SK-N-SH (cell line): ENCODE measurements at regions not wholly inside any gene's neighbourhood (a gene's known extent, or its start where the extent isn't known, plus 50 kb on each side); places are given as distances from the start of the nearest gene placed in this dataset.

Experiments
- EP300 ChIP-seq, 2 experiments: IDR thresholded peaks; 2 replicates each; pipeline versions ENCODE4 v1.4.0 to v1.6.1; 2012; ENCODE audit warnings: borderline replicate concordance in 1 of 2, low read depth in 1 of 2, low read length in 1 of 2
- FOXM1 ChIP-seq: IDR thresholded peaks from 2 replicates; pipeline ENCODE4 v1.4.0; 2012; ENCODE audit warnings: low read depth, mild to moderate bottlenecking
- GABPA ChIP-seq: IDR thresholded peaks from 2 replicates; pipeline ENCODE4 v1.4.0; 2012; ENCODE audit warnings: low read depth, mild to moderate bottlenecking
- MEF2A ChIP-seq: IDR thresholded peaks from 2 replicates; pipeline ENCODE4 v1.4.0; 2012; ENCODE audit warnings: low read depth, borderline replicate concordance
- POLR2AphosphoS5 ChIP-seq: IDR thresholded peaks from 2 replicates; pipeline ENCODE4 v1.6.1; 2012; ENCODE audit warnings: low read depth, low read length
- RAD21 ChIP-seq: IDR thresholded peaks from 2 replicates; pipeline ENCODE4 v1.6.1; 2012; ENCODE audit warnings: mild to moderate bottlenecking, low read length
- RFX5 ChIP-seq: IDR thresholded peaks from 2 replicates; pipeline ENCODE4 v1.6.1; 2012; ENCODE audit warnings: mild to moderate bottlenecking, improper control_type of control experiment, low read length
- SIN3A ChIP-seq: IDR thresholded peaks from 2 replicates; pipeline ENCODE4 v1.6.1; 2012; ENCODE audit warnings: low read depth, mild to moderate bottlenecking, low read length, moderate library complexity, borderline replicate concordance
- YY1 ChIP-seq: IDR thresholded peaks from 2 replicates; pipeline ENCODE4 v1.4.0; 2012; ENCODE audit warnings: low read depth, mild to moderate bottlenecking
- TF ChIP-seq, protein P1 (sequence below): fragments of 200-600 bp; sonication (generic); IDR thresholded peaks from 2 replicates; pipeline ENCODE4 v1.6.1; 2017; ENCODE audit warnings: antibody characterized with exemption, mild to moderate bottlenecking, moderate library complexity
- TF ChIP-seq, protein P2 (sequence below): IDR thresholded peaks from 2 replicates; pipeline ENCODE4 v1.4.0; 2012; ENCODE audit warnings: low read depth, borderline replicate concordance
- TF ChIP-seq, protein P3 (sequence below): IDR thresholded peaks from 2 replicates; pipeline ENCODE4 v1.6.1; 2012; ENCODE audit warnings: mild to moderate bottlenecking, low read depth, low read length, moderate library complexity

DNA sequence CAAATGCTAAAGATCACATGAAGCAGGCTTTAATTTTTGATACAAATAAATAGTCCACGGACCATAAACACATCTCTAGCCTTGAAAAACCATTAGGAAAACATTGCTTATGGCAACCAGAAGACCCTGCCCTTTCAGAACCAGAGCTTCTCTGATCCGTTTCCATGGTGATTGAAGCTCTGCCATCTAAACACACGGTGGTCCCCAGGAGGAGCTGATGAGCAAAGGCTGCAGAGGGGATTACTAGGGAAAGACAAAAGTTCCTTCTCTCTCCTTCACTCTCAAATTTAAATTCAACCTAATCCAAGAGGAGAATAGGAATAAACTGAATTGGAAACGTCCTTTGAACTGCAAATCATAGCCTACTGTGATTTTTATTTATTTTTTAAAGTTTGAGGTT is 122.0 kb upstream of the ATP10A start:
- TF ChIP-seq EP300 (IDR thresholded peaks at IDR 0.05; ENCODE audit: borderline replicate concordance in 1 of 2, low read depth in 1 of 2, low read length in 1 of 2) (no peak), RFX5 (no peak), FOXM1 (no peak), POLR2AphosphoS5 (no peak), RAD21 (no peak), GABPA (no peak), YY1 (no peak), SIN3A (no peak), MEF2A (no peak)
- TF ChIP-seq, protein P1, sequence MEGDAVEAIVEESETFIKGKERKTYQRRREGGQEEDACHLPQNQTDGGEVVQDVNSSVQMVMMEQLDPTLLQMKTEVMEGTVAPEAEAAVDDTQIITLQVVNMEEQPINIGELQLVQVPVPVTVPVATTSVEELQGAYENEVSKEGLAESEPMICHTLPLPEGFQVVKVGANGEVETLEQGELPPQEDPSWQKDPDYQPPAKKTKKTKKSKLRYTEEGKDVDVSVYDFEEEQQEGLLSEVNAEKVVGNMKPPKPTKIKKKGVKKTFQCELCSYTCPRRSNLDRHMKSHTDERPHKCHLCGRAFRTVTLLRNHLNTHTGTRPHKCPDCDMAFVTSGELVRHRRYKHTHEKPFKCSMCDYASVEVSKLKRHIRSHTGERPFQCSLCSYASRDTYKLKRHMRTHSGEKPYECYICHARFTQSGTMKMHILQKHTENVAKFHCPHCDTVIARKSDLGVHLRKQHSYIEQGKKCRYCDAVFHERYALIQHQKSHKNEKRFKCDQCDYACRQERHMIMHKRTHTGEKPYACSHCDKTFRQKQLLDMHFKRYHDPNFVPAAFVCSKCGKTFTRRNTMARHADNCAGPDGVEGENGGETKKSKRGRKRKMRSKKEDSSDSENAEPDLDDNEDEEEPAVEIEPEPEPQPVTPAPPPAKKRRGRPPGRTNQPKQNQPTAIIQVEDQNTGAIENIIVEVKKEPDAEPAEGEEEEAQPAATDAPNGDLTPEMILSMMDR, result no peak
- TF ChIP-seq, protein P2, sequence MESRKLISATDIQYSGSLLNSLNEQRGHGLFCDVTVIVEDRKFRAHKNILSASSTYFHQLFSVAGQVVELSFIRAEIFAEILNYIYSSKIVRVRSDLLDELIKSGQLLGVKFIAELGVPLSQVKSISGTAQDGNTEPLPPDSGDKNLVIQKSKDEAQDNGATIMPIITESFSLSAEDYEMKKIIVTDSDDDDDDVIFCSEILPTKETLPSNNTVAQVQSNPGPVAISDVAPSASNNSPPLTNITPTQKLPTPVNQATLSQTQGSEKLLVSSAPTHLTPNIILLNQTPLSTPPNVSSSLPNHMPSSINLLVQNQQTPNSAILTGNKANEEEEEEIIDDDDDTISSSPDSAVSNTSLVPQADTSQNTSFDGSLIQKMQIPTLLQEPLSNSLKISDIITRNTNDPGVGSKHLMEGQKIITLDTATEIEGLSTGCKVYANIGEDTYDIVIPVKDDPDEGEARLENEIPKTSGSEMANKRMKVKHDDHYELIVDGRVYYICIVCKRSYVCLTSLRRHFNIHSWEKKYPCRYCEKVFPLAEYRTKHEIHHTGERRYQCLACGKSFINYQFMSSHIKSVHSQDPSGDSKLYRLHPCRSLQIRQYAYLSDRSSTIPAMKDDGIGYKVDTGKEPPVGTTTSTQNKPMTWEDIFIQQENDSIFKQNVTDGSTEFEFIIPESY, result no peak
- TF ChIP-seq, protein P3, sequence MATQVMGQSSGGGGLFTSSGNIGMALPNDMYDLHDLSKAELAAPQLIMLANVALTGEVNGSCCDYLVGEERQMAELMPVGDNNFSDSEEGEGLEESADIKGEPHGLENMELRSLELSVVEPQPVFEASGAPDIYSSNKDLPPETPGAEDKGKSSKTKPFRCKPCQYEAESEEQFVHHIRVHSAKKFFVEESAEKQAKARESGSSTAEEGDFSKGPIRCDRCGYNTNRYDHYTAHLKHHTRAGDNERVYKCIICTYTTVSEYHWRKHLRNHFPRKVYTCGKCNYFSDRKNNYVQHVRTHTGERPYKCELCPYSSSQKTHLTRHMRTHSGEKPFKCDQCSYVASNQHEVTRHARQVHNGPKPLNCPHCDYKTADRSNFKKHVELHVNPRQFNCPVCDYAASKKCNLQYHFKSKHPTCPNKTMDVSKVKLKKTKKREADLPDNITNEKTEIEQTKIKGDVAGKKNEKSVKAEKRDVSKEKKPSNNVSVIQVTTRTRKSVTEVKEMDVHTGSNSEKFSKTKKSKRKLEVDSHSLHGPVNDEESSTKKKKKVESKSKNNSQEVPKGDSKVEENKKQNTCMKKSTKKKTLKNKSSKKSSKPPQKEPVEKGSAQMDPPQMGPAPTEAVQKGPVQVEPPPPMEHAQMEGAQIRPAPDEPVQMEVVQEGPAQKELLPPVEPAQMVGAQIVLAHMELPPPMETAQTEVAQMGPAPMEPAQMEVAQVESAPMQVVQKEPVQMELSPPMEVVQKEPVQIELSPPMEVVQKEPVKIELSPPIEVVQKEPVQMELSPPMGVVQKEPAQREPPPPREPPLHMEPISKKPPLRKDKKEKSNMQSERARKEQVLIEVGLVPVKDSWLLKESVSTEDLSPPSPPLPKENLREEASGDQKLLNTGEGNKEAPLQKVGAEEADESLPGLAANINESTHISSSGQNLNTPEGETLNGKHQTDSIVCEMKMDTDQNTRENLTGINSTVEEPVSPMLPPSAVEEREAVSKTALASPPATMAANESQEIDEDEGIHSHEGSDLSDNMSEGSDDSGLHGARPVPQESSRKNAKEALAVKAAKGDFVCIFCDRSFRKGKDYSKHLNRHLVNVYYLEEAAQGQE, result no peak
